ENCODE measurements at regions not wholly inside any gene's neighbourhood (a gene's known extent, or its start where the extent isn't known, plus 50 kb on each side); places are given as distances from the start of the nearest gene placed in this dataset.
A peak's percentile ranks its signal among the peaks of the same experiment; 100 is the strongest.

- DNase-seq, result no peak
Observed at GRCh38 chr18:53606792-53607191, 617.7 kb downstream of the MBD2 start.

GRCh38 chr18:53605198-53605597 is 619.3 kb downstream of the MBD2 start:
- DNase-seq, result no peak

- peak; percentile 36 for DNase-seq
Observed at GRCh38 chr18:53603276-53603675, 621.2 kb downstream of the MBD2 start.

GRCh38 chr18:53601344-53601743 is 623.1 kb downstream of the MBD2 start:
- DNase-seq, result no peak

GRCh38 chr18:53586923-53587322 is 637.5 kb downstream of the MBD2 start:
- DNase-seq, result no peak
